ENCODE measurements at regions not wholly inside any gene's neighbourhood (a gene's known extent, or its start where the extent isn't known, plus 50 kb on each side); places are given as distances from the start of the nearest gene placed in this dataset.

DNA sequence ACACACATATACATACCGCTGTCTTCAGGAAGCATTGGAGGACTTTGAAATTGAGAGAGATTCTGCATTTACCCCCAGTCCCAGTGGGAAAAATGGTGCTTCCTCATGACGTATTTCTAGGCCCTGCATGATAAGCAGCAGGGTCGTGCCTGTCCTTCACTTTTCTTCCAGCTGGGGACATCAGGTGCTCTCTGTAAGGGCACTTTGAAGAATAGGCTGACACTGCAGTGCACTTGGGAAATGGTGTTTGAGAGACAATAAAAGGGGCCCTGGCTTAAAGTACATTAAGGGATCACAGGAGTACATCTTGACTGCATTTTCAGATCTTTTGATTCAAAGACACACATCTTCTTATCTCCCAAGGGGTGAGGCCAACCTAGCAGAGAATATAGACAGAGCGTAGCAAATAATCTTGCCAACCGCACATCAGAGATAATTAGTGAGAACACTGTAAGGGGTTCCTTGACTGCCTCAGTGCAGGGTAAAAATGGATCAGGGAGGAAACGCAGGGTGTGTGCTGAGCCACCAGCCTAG, 437.9 kb downstream of the CSNK1G3 start:
- Histone ChIP-seq H3K27me3 (ENCODE audit: control insufficient read depth in 2 of 2, insufficient read depth in 2 of 2, low read length in 2 of 2) (no peaks in the 10 kb centered on the region), H4K20me1 (replicated peaks; ENCODE audit: control insufficient read depth, insufficient read depth, low read length) (no peaks in the 10 kb centered on the region), H3K36me3 (ENCODE audit: control insufficient read depth, insufficient read depth, low read length) (no peaks in the 10 kb centered on the region), H3K9me1 (ENCODE audit: control insufficient read depth, insufficient read depth, low read length) (no peaks in the 10 kb centered on the region), H3K9ac (ENCODE audit: insufficient read depth in 1 of 2, low read depth in 2 of 2, low read length in 2 of 2) (no peak overlapping the region), H3K4me1 (replicated peaks in 1 of 2; ENCODE audit: control insufficient read depth in 2 of 2, insufficient read depth in 2 of 2, low read length in 2 of 2) (no peaks in the 10 kb centered on the region), H3K79me2 (ENCODE audit: control insufficient read depth, insufficient read depth, low read length) (no peaks in the 10 kb centered on the region), H3K4me3 (no peak overlapping the region), H3K27ac (ENCODE audit: extremely low read depth, low read depth, low read length) (no peak overlapping the region), H3K4me2 (ENCODE audit: insufficient read depth, low read length) (no peak overlapping the region), H2AFZ (ENCODE audit: low read depth, low read length) (no peak overlapping the region), H3K9me3 (replicated peaks; ENCODE audit: control insufficient read depth, insufficient read depth, low read depth, low read length) (no peaks in the 10 kb centered on the region)
- BruUV-seq (replicated peaks): no TSS peak
- intact Hi-C loops (cut with micrococcal nuclease): no loop called here
- no peak for DNase-seq (ENCODE audit: extremely low read depth in 1 of 4, low spot score in 3 of 4)
- 2% methylated on average over 6 of the region's 6 CpGs for WGBS (ENCODE audit: insufficient coverage, low coverage, missing lambda C conversion rate)
- CTCF ChIA-PET (ENCODE audit: low intra/inter-chr PET ratio): no interaction called here
- in situ Hi-C loops (cut with MboI): no loop called here
- no peak for ATAC-seq
- FAIRE-seq: no peak
- POLR2A ChIA-PET: no interaction called here
- TF ChIP-seq, protein P1, sequence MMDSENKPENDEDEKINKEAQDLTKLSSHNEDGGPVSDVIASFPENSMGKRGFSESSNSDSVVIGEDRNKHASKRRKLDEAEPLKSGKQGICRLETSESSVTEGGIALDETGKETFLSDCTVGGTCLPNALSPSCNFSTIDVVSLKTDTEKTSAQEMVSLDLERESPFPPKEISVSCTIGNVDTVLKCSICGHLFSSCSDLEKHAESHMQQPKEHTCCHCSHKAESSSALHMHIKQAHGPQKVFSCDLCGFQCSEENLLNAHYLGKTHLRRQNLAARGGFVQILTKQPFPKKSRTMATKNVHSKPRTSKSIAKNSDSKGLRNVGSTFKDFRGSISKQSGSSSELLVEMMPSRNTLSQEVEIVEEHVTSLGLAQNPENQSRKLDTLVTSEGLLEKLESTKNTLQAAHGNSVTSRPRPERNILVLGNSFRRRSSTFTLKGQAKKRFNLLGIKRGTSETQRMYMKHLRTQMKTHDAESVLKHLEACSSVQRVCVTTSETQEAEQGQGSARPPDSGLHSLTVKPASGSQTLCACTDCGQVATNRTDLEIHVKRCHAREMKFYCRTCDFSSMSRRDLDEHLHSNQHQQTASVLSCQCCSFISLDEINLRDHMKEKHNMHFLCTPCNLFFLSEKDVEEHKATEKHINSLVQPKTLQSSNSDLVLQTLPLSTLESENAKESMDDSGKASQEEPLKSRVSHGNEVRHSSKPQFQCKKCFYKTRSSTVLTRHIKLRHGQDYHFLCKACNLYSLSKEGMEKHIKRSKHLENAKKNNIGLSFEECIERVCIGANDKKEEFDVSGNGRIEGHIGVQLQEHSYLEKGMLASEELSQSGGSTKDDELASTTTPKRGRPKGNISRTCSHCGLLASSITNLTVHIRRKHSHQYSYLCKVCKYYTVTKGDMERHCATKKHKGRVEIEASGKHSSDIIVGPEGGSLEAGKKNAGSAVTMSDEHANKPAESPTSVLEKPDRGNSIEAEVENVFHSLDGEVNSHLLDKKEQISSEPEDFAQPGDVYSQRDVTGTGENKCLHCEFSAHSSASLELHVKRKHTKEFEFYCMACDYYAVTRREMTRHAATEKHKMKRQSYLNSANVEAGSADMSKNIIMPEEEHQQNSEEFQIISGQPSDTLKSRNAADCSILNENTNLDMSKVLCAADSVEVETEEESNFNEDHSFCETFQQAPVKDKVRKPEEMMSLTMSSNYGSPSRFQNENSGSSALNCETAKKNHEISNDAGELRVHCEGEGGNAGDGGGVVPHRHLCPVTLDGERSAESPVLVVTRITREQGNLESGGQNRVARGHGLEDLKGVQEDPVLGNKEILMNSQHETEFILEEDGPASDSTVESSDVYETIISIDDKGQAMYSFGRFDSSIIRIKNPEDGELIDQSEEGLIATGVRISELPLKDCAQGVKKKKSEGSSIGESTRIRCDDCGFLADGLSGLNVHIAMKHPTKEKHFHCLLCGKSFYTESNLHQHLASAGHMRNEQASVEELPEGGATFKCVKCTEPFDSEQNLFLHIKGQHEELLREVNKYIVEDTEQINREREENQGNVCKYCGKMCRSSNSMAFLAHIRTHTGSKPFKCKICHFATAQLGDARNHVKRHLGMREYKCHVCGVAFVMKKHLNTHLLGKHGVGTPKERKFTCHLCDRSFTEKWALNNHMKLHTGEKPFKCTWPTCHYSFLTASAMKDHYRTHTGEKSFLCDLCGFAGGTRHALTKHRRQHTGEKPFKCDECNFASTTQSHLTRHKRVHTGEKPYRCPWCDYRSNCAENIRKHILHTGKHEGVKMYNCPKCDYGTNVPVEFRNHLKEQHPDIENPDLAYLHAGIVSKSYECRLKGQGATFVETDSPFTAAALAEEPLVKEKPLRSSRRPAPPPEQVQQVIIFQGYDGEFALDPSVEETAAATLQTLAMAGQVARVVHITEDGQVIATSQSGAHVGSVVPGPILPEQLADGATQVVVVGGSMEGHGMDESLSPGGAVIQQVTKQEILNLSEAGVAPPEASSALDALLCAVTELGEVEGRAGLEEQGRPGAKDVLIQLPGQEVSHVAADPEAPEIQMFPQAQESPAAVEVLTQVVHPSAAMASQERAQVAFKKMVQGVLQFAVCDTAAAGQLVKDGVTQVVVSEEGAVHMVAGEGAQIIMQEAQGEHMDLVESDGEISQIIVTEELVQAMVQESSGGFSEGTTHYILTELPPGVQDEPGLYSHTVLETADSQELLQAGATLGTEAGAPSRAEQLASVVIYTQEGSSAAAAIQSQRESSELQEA (IDR thresholded peaks at IDR 0.05; ENCODE audit: low read depth): no peak
- no peak for TF ChIP-seq LCOR (CRISPR knock-in tag; IDR thresholded peaks at IDR 0.05)
- no peak for TF ChIP-seq SUPT5H (IDR thresholded peaks at IDR 0.05)
- TF ChIP-seq CREM (IDR thresholded peaks at IDR 0.05; ENCODE audit: low read depth): no peak
- no peak for TF ChIP-seq ZNF324 (CRISPR knock-in tag; IDR thresholded peaks at IDR 0.05)
- no peak for TF ChIP-seq ZNF76 (CRISPR knock-in tag; IDR thresholded peaks at IDR 0.05; ENCODE audit: borderline replicate concordance)
- no peak for TF ChIP-seq TARDBP (IDR thresholded peaks at IDR 0.05)
- no peak for TF ChIP-seq NFE2L1 (tag; IDR thresholded peaks at IDR 0.05; ENCODE audit: borderline replicate concordance, low read depth)
- TF ChIP-seq, protein P2, sequence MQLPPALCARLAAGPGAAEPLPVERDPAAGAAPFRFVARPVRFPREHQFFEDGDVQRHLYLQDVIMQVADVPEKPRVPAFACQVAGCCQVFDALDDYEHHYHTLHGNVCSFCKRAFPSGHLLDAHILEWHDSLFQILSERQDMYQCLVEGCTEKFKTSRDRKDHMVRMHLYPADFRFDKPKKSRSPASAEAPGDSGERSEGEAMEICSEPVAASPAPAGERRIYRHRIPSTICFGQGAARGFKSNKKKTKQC (CRISPR knock-in tag; IDR thresholded peaks at IDR 0.05): no peak
- TF ChIP-seq ZNF584 (CRISPR knock-in tag; IDR thresholded peaks at IDR 0.05; ENCODE audit: low read depth): no peak
- TF ChIP-seq KLF6 (CRISPR knock-in tag; IDR thresholded peaks at IDR 0.05; ENCODE audit: borderline replicate concordance): no peak
- TF ChIP-seq ZNF586 (CRISPR knock-in tag; conservative IDR thresholded peaks at IDR 0.05): no peak
- no peak for TF ChIP-seq GTF2A2 (tag; IDR thresholded peaks at IDR 0.05)

Data from K562 (cell line).